ENCODE measurements at regions not wholly inside any gene's neighbourhood (a gene's known extent, or its start where the extent isn't known, plus 50 kb on each side); places are given as distances from the start of the nearest gene placed in this dataset.
"Not testable (repeated sequence)": the region's sequence is repeated elsewhere in the genome, so short reads cannot be mapped to it uniquely, and the experiment has no call there.

DNA sequence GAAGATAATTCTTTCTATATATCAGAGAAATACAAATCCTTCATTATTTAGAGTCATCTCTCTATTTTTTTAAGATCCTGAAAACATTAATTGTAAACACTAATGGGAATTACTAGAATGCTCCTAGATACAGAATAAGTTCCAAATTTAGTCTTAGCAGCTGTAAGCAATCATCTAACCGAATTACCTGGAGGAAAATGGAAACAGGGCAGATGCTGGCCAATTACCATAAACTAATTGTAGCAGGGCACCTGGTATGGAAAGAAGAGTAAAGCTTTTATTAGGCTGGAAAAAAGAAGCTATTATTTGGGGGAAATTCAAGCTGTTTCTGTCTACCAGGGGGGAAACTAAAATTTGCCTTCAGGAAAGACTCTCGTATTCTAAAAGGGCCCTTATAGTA, 257.5 kb downstream of the MMUT start:
- no peaks in the 10 kb centered on the region for H3K27me3 ChIP-seq (ENCODE audit: insufficient read depth, poor library complexity, severe bottlenecking)
- H3K4me3 ChIP-seq (replicated peaks; ENCODE audit: insufficient read depth, low read length), result no peak overlapping the region
- DNase-seq (ENCODE audit: low read depth in 1 of 2, low spot score in 1 of 2), result no peak
- H3K27ac ChIP-seq (replicated peaks), result no peak overlapping the region
- no peak for TF ChIP-seq POLR2AphosphoS5 (IDR thresholded peaks at IDR 0.05; ENCODE audit: low read depth)
- TF ChIP-seq, protein P1, sequence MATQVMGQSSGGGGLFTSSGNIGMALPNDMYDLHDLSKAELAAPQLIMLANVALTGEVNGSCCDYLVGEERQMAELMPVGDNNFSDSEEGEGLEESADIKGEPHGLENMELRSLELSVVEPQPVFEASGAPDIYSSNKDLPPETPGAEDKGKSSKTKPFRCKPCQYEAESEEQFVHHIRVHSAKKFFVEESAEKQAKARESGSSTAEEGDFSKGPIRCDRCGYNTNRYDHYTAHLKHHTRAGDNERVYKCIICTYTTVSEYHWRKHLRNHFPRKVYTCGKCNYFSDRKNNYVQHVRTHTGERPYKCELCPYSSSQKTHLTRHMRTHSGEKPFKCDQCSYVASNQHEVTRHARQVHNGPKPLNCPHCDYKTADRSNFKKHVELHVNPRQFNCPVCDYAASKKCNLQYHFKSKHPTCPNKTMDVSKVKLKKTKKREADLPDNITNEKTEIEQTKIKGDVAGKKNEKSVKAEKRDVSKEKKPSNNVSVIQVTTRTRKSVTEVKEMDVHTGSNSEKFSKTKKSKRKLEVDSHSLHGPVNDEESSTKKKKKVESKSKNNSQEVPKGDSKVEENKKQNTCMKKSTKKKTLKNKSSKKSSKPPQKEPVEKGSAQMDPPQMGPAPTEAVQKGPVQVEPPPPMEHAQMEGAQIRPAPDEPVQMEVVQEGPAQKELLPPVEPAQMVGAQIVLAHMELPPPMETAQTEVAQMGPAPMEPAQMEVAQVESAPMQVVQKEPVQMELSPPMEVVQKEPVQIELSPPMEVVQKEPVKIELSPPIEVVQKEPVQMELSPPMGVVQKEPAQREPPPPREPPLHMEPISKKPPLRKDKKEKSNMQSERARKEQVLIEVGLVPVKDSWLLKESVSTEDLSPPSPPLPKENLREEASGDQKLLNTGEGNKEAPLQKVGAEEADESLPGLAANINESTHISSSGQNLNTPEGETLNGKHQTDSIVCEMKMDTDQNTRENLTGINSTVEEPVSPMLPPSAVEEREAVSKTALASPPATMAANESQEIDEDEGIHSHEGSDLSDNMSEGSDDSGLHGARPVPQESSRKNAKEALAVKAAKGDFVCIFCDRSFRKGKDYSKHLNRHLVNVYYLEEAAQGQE (IDR thresholded peaks at IDR 0.05; ENCODE audit: insufficient replicate concordance, low read depth), result no peak
- TF ChIP-seq GABPA (IDR thresholded peaks at IDR 0.05; ENCODE audit: low read depth), result no peak
- TF ChIP-seq, protein P2, sequence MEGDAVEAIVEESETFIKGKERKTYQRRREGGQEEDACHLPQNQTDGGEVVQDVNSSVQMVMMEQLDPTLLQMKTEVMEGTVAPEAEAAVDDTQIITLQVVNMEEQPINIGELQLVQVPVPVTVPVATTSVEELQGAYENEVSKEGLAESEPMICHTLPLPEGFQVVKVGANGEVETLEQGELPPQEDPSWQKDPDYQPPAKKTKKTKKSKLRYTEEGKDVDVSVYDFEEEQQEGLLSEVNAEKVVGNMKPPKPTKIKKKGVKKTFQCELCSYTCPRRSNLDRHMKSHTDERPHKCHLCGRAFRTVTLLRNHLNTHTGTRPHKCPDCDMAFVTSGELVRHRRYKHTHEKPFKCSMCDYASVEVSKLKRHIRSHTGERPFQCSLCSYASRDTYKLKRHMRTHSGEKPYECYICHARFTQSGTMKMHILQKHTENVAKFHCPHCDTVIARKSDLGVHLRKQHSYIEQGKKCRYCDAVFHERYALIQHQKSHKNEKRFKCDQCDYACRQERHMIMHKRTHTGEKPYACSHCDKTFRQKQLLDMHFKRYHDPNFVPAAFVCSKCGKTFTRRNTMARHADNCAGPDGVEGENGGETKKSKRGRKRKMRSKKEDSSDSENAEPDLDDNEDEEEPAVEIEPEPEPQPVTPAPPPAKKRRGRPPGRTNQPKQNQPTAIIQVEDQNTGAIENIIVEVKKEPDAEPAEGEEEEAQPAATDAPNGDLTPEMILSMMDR (IDR thresholded peaks at IDR 0.05; ENCODE audit: insufficient read depth, low read length), result no peak

DNA sequence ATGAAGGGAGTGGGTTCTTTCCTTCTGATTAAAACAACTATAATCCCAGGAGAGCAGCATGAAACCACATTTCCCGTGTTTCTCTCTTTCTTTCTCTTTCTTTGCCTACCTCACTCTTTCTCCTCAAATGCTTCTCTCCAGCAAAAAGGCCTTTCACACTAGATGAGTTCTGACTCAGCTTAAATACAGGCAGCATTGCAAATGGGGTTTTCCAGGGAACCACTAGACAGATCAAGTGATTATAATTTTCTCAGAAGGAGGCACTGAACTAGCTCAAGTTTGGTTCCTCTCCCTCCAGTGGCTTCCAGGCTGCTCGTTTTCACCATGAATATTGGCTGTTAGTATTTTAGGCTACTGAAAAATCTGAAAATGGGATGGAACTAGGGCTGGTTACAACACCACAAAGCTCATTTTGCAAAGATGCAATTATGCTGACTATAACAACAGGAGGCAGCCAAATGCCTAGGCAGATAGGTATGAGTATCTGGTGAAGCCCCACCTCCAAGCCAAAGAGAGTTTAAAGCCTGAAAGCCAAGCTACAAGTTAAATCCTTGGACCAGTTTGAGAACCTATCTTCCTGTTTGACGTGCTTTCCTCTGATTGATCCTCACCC, 260.0 kb downstream of the MMUT start:
- TF ChIP-seq POLR2AphosphoS5 (IDR thresholded peaks at IDR 0.05; ENCODE audit: low read depth) (no peak), GABPA (IDR thresholded peaks at IDR 0.05; ENCODE audit: low read depth) (no peak), SPI1 (IDR thresholded peaks at IDR 0.05; ENCODE audit: borderline replicate concordance, low read depth) (no peak)
- TF ChIP-seq, protein P1 (IDR thresholded peaks at IDR 0.05; ENCODE audit: insufficient replicate concordance, low read depth), result no peak
- TF ChIP-seq, protein P2 (IDR thresholded peaks at IDR 0.05; ENCODE audit: insufficient read depth, low read length), result no peak
- DNase-seq (ENCODE audit: low read depth in 1 of 2, low spot score in 1 of 2), result no peak
- Histone ChIP-seq H3K4me3 (replicated peaks; ENCODE audit: insufficient read depth, low read length) (no peak overlapping the region), H3K27me3 (ENCODE audit: insufficient read depth, poor library complexity, severe bottlenecking) (no peaks in the 10 kb centered on the region), H3K27ac (replicated peaks) (no peak overlapping the region)

DNA sequence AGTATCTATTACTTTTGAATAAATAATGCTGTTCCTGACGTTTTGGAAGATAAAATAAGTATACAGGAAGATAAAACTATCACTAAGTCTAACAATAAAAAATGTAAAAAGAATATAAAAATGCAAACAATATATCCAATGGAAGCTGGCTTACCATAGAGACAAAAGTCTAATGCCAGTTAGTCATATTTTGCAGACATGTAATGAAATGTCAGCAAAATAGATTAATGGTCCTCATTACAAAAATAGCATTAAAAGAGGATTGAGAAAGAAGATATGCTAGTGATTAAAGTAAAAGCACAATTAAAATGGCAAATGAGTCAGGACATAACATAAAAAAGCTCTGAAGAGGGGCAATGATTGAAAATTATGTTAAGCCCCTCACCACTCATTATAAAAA, 265.0 kb downstream of the MMUT start:
- H3K4me3 ChIP-seq (replicated peaks; ENCODE audit: insufficient read depth, low read length), result no peak overlapping the region
- TF ChIP-seq POLR2AphosphoS5 (IDR thresholded peaks at IDR 0.05; ENCODE audit: low read depth) (no peak), GABPA (IDR thresholded peaks at IDR 0.05; ENCODE audit: low read depth) (no peak), SPI1 (IDR thresholded peaks at IDR 0.05; ENCODE audit: borderline replicate concordance, low read depth) (no peak)
- TF ChIP-seq, protein P2 (IDR thresholded peaks at IDR 0.05; ENCODE audit: insufficient read depth, low read length), result no peak
- TF ChIP-seq, protein P1 (IDR thresholded peaks at IDR 0.05; ENCODE audit: insufficient replicate concordance, low read depth), result no peak
- H3K27ac ChIP-seq (replicated peaks), result no peak overlapping the region
- no peak for DNase-seq (ENCODE audit: low read depth in 1 of 2, low spot score in 1 of 2)
- no peaks in the 10 kb centered on the region for H3K27me3 ChIP-seq (ENCODE audit: insufficient read depth, poor library complexity, severe bottlenecking)

DNA sequence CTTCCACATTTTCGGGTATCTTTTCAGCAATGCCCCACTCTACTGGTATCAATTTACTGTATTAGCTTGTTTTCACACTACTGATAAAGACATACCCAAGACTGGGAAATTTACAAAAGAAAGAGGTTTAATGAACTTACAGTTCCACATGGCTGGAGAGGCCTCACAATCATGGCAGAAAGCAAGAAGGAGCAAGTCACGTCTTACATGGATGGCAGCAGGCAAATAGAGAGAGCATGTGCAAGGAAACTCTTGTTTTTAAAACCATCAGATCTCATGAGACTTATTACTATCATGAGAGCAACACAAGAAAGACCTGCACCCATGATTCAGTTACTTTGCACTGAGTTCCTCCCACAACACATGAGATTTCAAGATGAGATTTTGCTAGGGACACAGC, 300.7 kb downstream of the MMUT start:
- not testable (repeated sequence) for DNase-seq (ENCODE audit: low read depth in 1 of 2, low spot score in 1 of 2); H3K27ac ChIP-seq (replicated peaks); H3K27me3 ChIP-seq (ENCODE audit: insufficient read depth, poor library complexity, severe bottlenecking); H3K4me3 ChIP-seq (replicated peaks; ENCODE audit: insufficient read depth, low read length)
